Neural cell (in vitro differentiated cells): ENCODE measurements at regions not wholly inside any gene's neighbourhood (a gene's known extent, or its start where the extent isn't known, plus 50 kb on each side); places are given as distances from the start of the nearest gene placed in this dataset.

Experiments used
- CTCF ChIP-seq: fragments of 450-650 bp; IDR thresholded peaks from 2 replicates; pipeline ENCODE4 v1.5.1; 2014; ENCODE audit warnings: antibody characterized with exemption, mild to moderate bottlenecking, moderate library complexity; ENCODE audit not compliant: poor library complexity, severe bottlenecking
- POLR2AphosphoS5 ChIP-seq: IDR thresholded peaks from 2 replicates; pipeline ENCODE4 v1.6.1; 2012
- TAF1 ChIP-seq: IDR thresholded peaks from 2 replicates; pipeline ENCODE4 v1.6.1; 2012; ENCODE audit warnings: low read depth

GRCh38 chr7:22566176-22566575 is 66.2 kb upstream of the STEAP1B start:
- no peak for TF ChIP-seq CTCF
- no peak for TF ChIP-seq TAF1
- TF ChIP-seq POLR2AphosphoS5, result no peak
